ENCODE measurements at regions not wholly inside any gene's neighbourhood (a gene's known extent, or its start where the extent isn't known, plus 50 kb on each side); places are given as distances from the start of the nearest gene placed in this dataset.

DNA sequence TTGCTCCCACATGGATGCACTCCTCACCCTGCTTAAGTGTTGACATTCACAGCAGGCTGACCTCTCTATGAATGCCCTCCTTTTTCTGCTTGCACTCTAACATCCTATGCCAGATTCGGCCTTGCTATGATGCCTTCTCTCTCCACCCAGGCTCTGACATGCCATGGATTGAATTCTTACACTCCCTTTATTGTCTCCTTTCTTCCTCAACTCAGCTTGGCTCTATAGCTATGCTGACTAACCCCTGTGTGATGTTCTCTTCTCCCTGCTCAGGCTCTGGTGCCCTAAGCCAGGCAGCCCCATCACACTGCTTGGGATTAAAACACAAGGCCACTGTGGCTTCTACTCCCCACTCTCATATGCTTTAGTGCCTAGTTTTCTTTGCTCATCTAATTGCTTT, 563.7 kb downstream of the NSUN3 start:
- no peak for TF ChIP-seq CTCF (IDR thresholded peaks at IDR 0.05; ENCODE audit: insufficient read depth in 1 of 2, low read depth in 1 of 2, low read length in 1 of 2, severe bottlenecking in 1 of 2, unreplicated experiment in 1 of 2)
- intact Hi-C loops (cut with micrococcal nuclease; ENCODE audit: unreplicated experiment), result no loop called here
- Histone ChIP-seq H3K36me3 (ENCODE audit: control insufficient read depth, insufficient read depth, low read length) (no peaks in the 10 kb centered on the region), H3K4me3 (ENCODE audit: low read depth, low read length) (no peak overlapping the region), H3K9me3 (no peaks in the 10 kb centered on the region), H3K4me1 (no peaks in the 10 kb centered on the region), H3K27me3 (replicated peaks; ENCODE audit: control insufficient read depth, insufficient read depth, low read length) (no peaks in the 10 kb centered on the region)
- no peaks in the 10 kb centered on the region for H3K27me3 Mint-ChIP-seq (ENCODE audit: insufficient read depth, unreplicated experiment)
- H3K4me3 Mint-ChIP-seq (ENCODE audit: unreplicated experiment), result no peak overlapping the region
- no peak overlapping the region for H3K27ac Mint-ChIP-seq (ENCODE audit: unreplicated experiment)
- POLR2A ChIA-PET, result no interaction called here
- CTCF ChIA-PET, result interaction anchor here (0.6 kb wide), 1 partner anchor 812 kb away, joined by 4 read pairs; no protein-coding TSS in a partner anchor
- DNase-seq, result no peak
- H3K9me3 Mint-ChIP-seq (ENCODE audit: unreplicated experiment), result peaks cover 3% of the 10 kb centered on the region
- no peaks in the 10 kb centered on the region for H3K36me3 Mint-ChIP-seq (ENCODE audit: insufficient read depth, unreplicated experiment)
- BruUV-seq (replicated peaks), result no TSS peak
- H3K4me1 Mint-ChIP-seq (ENCODE audit: low read depth, unreplicated experiment), result no peaks in the 10 kb centered on the region

DNA sequence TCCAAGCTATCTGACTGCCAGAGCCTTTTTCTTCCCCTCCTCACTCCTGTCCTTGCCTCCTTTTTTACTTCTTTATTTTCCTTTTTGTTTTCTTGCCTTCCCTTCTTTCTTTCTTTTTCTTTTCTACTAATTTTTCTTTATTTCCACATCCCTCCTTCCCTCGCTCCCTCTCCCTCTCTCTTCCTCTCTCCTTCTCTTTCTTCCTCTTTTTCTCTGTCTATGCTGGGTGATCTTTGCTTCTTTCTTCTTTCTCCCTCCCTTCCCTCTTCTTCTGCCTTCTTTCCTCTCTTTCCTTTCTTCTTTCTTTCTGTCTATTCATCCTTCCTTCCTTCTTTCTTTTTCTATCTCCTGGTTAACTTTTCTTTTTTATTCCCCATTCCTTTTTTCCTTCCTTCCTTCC, 564.8 kb downstream of the NSUN3 start:
- H3K9me3 Mint-ChIP-seq (ENCODE audit: unreplicated experiment), result peaks cover 14% of the 10 kb centered on the region
- Histone ChIP-seq H3K36me3 (ENCODE audit: control insufficient read depth, insufficient read depth, low read length) (no peaks in the 10 kb centered on the region), H3K4me1 (no peaks in the 10 kb centered on the region), H3K27me3 (replicated peaks; ENCODE audit: control insufficient read depth, insufficient read depth, low read length) (no peaks in the 10 kb centered on the region), H3K9me3 (no peaks in the 10 kb centered on the region), H3K4me3 (ENCODE audit: low read depth, low read length) (no peak overlapping the region)
- no peak for TF ChIP-seq CTCF (IDR thresholded peaks at IDR 0.05; ENCODE audit: insufficient read depth in 1 of 2, low read depth in 1 of 2, low read length in 1 of 2, severe bottlenecking in 1 of 2, unreplicated experiment in 1 of 2)
- H3K27ac Mint-ChIP-seq (ENCODE audit: unreplicated experiment), result no peak overlapping the region
- H3K4me3 Mint-ChIP-seq (ENCODE audit: unreplicated experiment), result no peak overlapping the region
- POLR2A ChIA-PET, result no interaction called here
- no peaks in the 10 kb centered on the region for H3K27me3 Mint-ChIP-seq (ENCODE audit: insufficient read depth, unreplicated experiment)
- DNase-seq, result no peak
- no peaks in the 10 kb centered on the region for H3K36me3 Mint-ChIP-seq (ENCODE audit: insufficient read depth, unreplicated experiment)
- intact Hi-C loops (cut with micrococcal nuclease; ENCODE audit: unreplicated experiment), result no loop called here
- BruUV-seq (replicated peaks), result no TSS peak
- CTCF ChIA-PET, result no interaction called here
- H3K4me1 Mint-ChIP-seq (ENCODE audit: low read depth, unreplicated experiment), result no peaks in the 10 kb centered on the region

DNA sequence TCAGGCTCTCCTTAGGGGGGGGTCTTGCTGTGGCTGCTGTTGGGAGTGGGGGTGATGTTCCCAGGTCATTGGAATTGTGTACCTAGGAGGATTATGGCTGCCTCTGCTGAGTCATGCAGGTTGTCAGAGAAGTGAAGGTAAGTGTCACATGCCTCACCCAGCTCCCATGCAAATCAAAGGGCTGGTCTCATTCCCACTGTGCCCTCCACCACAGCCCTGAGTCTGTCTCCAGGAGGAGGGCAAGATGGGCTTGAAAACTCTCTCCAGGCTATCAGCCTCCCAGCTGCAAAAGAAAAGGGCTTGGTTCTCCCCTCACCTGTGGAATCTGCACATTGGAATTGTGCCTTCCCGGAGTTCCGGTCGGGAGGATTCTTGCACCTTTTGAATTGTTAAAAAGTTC, 580.5 kb downstream of the NSUN3 start:
- Mint-ChIP-seq H3K4me3 (ENCODE audit: unreplicated experiment) (no peak overlapping the region), H3K4me1 (ENCODE audit: low read depth, unreplicated experiment) (peaks cover 6% of the 10 kb centered on the region), H3K36me3 (ENCODE audit: insufficient read depth, unreplicated experiment) (peaks cover under 1% of the 10 kb centered on the region), H3K9me3 (ENCODE audit: unreplicated experiment) (peaks cover 36% of the 10 kb centered on the region), H3K27ac (ENCODE audit: unreplicated experiment) (no peak overlapping the region), H3K27me3 (ENCODE audit: insufficient read depth, unreplicated experiment) (no peaks in the 10 kb centered on the region)
- no peaks in the 10 kb centered on the region for H3K36me3 ChIP-seq (ENCODE audit: control insufficient read depth, insufficient read depth, low read length)
- POLR2A ChIA-PET, result no interaction called here
- DNase-seq, result no peak
- BruUV-seq (replicated peaks), result no TSS peak
- intact Hi-C loops (cut with micrococcal nuclease; ENCODE audit: unreplicated experiment), result no loop called here
- H3K4me3 ChIP-seq (ENCODE audit: low read depth, low read length), result no peak overlapping the region
- H3K4me1 ChIP-seq, result peaks cover 1% of the 10 kb centered on the region; the same call in 1 of the 2 replicates
- no peaks in the 10 kb centered on the region for H3K27me3 ChIP-seq (replicated peaks; ENCODE audit: control insufficient read depth, insufficient read depth, low read length)
- peaks cover 5% of the 10 kb centered on the region for H3K9me3 ChIP-seq
- CTCF ChIA-PET, result no interaction called here
- TF ChIP-seq CTCF (IDR thresholded peaks at IDR 0.05; ENCODE audit: insufficient read depth in 1 of 2, low read depth in 1 of 2, low read length in 1 of 2, severe bottlenecking in 1 of 2, unreplicated experiment in 1 of 2), result no peak

Measured in Caco-2 (cell line).